ENCODE measurements at regions not wholly inside any gene's neighbourhood (a gene's known extent, or its start where the extent isn't known, plus 50 kb on each side); places are given as distances from the start of the nearest gene placed in this dataset.
"Not testable (repeated sequence)": the region's sequence is repeated elsewhere in the genome, so short reads cannot be mapped to it uniquely, and the experiment has no call there.

DNA sequence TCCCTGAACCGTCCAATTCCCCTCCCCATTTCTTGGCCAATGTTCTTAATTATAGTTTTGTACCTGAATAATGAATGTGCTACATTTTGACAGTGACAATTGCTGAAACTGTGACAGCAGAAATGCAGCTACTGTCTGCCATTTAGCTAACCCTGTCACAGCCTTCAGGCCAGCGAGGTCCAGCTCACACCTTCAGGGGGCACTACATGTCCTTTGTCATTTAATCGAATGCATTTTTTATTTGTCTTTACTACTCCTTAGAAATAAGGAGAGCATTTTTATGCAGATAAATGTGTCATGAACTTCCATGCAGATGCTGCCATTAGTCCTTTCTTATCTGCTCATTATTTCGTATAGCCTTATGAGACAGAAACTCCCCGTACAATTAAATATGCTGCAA is 159.9 kb downstream of the MZT1 start:
- Mint-ChIP-seq H3K9me3 (ENCODE audit: insufficient read depth) (no peaks in the 10 kb centered on the region), H3K27me3 (ENCODE audit: low read depth) (peaks cover 1% of the 10 kb centered on the region), H3K4me1 (ENCODE audit: low read depth) (no peaks in the 10 kb centered on the region), H3K36me3 (ENCODE audit: low read depth) (no peaks in the 10 kb centered on the region), H3K27ac (no peak overlapping the region), H3K4me3 (no peak overlapping the region)
- ATAC-seq (no peak), DNase-seq (no peak)
- CTCF ChIA-PET: no interaction called here
- POLR2A ChIA-PET: no interaction called here

DNA sequence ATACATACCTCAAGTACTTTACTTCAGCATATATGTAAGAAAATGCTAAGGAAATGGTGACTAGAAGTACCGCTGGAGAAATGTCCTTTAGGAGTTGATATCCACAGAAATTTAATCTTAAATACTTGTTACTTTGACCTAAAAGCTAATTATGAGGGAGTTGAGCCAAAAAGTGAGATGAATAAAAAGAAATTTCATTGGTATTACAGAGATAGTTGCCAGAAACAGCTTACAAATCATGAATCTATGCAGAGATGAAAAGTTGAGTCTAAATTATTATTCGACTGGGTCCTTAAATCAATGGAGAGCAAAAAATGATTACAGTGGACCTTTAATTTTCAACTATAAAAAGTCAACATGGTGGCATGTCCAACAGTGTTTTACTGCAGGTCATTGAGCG is 160.9 kb downstream of the MZT1 start:
- Mint-ChIP-seq H3K27ac (no peak overlapping the region), H3K9me3 (ENCODE audit: insufficient read depth) (no peaks in the 10 kb centered on the region), H3K27me3 (ENCODE audit: low read depth) (peaks cover under 1% of the 10 kb centered on the region), H3K4me1 (ENCODE audit: low read depth) (no peaks in the 10 kb centered on the region), H3K4me3 (no peak overlapping the region), H3K36me3 (ENCODE audit: low read depth) (no peaks in the 10 kb centered on the region)
- ChIA-PET POLR2A (no interaction called here), CTCF (interaction anchor here (1.0 kb wide), 1 partner anchor 8 kb away, joined by 3 read pairs; no protein-coding TSS in a partner anchor)
- ATAC-seq: no peak
- no peak for DNase-seq

DNA sequence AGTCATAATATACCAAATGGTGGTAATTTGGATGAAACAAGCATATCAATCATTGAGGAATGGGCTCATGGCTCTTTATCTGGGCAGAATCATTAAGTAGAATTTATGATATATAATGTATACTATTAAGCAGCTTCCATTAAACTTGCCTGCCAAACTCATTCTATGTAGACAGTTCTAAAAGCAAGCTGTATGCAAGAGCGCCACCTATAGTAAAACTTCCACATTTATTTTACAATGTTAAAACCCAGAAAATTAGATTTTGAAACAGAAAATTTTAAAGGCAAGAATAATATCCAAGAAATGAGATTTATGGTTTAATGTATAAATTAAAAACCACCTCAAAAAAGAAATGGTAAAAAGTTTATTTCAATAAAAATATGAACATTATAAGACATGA is 161.5 kb downstream of the MZT1 start:
- ATAC-seq (no peak), DNase-seq (no peak)
- ChIA-PET CTCF (interaction anchor here (1.0 kb wide), 1 partner anchor 9 kb away, joined by 3 read pairs; no protein-coding TSS in a partner anchor), POLR2A (no interaction called here)
- H3K9me3 Mint-ChIP-seq (ENCODE audit: insufficient read depth): no peaks in the 10 kb centered on the region
- no peak overlapping the region for H3K27ac Mint-ChIP-seq
- no peaks in the 10 kb centered on the region for H3K27me3 Mint-ChIP-seq (ENCODE audit: low read depth)
- no peak overlapping the region for H3K4me3 Mint-ChIP-seq
- no peaks in the 10 kb centered on the region for H3K4me1 Mint-ChIP-seq (ENCODE audit: low read depth)
- no peaks in the 10 kb centered on the region for H3K36me3 Mint-ChIP-seq (ENCODE audit: low read depth)

DNA sequence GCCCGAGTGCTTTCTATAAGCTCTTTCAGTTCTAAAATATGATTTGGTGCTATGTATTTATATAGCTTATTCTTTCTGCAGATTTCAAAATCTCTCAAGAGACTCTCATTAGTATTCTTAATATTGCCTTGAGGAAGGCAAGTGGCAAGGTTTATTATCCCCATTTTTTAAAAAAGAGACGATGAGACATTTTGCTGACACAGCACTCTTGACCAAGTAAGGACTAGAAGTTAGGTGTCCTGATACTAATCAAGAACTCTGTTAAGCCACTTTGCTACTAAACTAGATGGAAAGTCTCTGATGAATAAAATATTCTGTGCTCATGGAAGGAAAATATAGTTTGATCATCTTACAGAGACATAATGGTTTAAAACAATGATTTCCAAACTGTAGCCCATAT is 164.7 kb downstream of the MZT1 start:
- POLR2A ChIA-PET: no interaction called here
- H3K36me3 Mint-ChIP-seq (ENCODE audit: low read depth): no peaks in the 10 kb centered on the region
- no peaks in the 10 kb centered on the region for H3K4me1 Mint-ChIP-seq (ENCODE audit: low read depth)
- no peak overlapping the region for H3K27ac Mint-ChIP-seq
- CTCF ChIA-PET: no interaction called here
- no peak overlapping the region for H3K4me3 Mint-ChIP-seq
- no peak for DNase-seq
- no peaks in the 10 kb centered on the region for H3K27me3 Mint-ChIP-seq (ENCODE audit: low read depth)
- no peaks in the 10 kb centered on the region for H3K9me3 Mint-ChIP-seq (ENCODE audit: insufficient read depth)
- ATAC-seq: no peak

DNA sequence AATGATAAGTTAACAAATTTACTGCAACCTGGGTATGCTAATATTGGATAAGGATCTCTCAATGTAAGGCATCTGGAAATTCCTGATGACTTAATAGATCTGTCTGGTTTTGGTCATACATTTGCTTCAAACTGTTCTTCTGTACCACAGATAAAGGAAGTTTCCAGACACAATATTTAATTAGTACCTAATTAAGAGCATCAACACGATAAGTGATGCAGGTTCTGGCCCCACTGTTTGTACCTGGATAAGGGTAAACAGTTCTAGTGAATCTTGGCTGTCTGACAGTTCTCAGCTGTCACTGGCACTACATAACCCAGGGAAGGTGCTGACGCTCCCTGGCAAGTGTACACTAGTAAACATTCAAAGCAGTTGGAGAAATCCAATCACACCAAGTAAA is 165.6 kb downstream of the MZT1 start:
- no peak for DNase-seq
- no peaks in the 10 kb centered on the region for H3K9me3 Mint-ChIP-seq (ENCODE audit: insufficient read depth)
- H3K27me3 Mint-ChIP-seq (ENCODE audit: low read depth): no peaks in the 10 kb centered on the region
- H3K4me1 Mint-ChIP-seq (ENCODE audit: low read depth): no peaks in the 10 kb centered on the region
- ChIA-PET POLR2A (no interaction called here), CTCF (no interaction called here)
- no peak overlapping the region for H3K4me3 Mint-ChIP-seq
- no peak for ATAC-seq
- no peaks in the 10 kb centered on the region for H3K36me3 Mint-ChIP-seq (ENCODE audit: low read depth)
- no peak overlapping the region for H3K27ac Mint-ChIP-seq

DNA sequence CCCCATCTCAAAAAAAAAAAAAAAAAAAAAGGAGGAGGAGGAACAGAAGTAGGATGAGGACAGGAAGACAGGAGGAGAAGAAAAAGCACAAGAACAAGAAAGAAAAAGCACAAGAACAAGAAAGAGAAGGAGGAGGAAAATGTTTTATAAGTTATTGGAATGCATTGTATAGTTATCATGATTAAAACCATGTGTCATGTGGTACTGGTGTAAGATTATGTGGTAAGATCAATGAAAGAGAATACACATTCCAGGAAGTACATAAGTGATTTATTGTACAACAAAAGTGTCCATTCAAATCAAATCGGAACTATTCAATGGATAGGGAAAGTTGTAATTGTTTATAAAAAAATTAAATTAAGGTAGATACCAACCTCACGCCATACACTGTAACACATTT is 167.7 kb downstream of the MZT1 start:
- Mint-ChIP-seq H3K27me3 (ENCODE audit: low read depth) (no peaks in the 10 kb centered on the region), H3K27ac (no peak overlapping the region), H3K36me3 (ENCODE audit: low read depth) (no peaks in the 10 kb centered on the region), H3K4me3 (no peak overlapping the region), H3K9me3 (ENCODE audit: insufficient read depth) (no peaks in the 10 kb centered on the region), H3K4me1 (ENCODE audit: low read depth) (no peaks in the 10 kb centered on the region)
- ChIA-PET POLR2A (no interaction called here), CTCF (no interaction called here)
- ATAC-seq: no peak
- no peak for DNase-seq

DNA sequence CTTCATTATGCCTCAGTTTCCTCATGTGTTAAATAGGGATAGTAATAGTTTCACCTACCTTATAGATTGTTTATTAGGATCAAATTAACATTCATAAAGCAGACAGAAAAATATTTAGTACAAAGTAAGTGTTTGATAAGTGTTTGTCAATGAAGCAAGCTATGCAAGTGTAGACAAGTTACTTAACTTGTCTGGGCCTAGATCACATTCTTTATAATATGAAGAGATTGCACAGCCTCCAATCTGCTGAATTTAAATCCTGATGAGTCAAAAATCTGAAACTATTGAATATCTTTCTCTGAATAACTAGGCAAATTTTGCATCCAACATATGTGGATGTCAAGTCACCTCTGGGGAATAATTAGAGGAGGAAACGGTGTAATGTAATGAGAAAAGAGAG is 170.5 kb downstream of the MZT1 start:
- no peak for ATAC-seq
- Mint-ChIP-seq H3K4me1 (ENCODE audit: low read depth) (no peaks in the 10 kb centered on the region), H3K27ac (no peak overlapping the region), H3K36me3 (ENCODE audit: low read depth) (no peaks in the 10 kb centered on the region), H3K9me3 (ENCODE audit: insufficient read depth) (no peaks in the 10 kb centered on the region), H3K4me3 (no peak overlapping the region), H3K27me3 (ENCODE audit: low read depth) (no peaks in the 10 kb centered on the region)
- CTCF ChIA-PET: no interaction called here
- no peak for DNase-seq
- POLR2A ChIA-PET: no interaction called here

DNA sequence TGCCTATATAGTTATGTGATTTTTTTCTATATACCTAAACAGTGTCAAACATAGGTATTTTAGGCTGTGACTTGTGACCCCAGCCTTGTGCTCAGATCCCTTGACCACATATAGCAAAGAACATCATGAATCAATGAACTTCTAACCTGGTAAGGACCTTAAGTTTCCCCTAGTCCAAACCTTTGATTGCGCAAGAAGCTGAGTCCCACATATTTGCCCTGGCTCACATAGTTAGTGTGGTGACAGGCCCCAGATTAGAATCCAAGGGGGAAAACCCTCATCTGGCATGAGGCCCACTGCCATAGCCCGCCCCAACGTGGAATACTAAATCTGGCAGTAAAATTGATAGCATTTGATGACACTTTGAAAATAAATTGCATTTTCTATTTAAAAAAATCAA is 171.8 kb downstream of the MZT1 start:
- H3K9me3 Mint-ChIP-seq (ENCODE audit: insufficient read depth): no peaks in the 10 kb centered on the region
- POLR2A ChIA-PET: no interaction called here
- no peaks in the 10 kb centered on the region for H3K27me3 Mint-ChIP-seq (ENCODE audit: low read depth)
- H3K4me1 Mint-ChIP-seq (ENCODE audit: low read depth): no peaks in the 10 kb centered on the region
- CTCF ChIA-PET: no interaction called here
- H3K36me3 Mint-ChIP-seq (ENCODE audit: low read depth): no peaks in the 10 kb centered on the region
- DNase-seq (no peak), ATAC-seq (no peak)
- H3K27ac Mint-ChIP-seq: no peak overlapping the region
- H3K4me3 Mint-ChIP-seq: no peak overlapping the region

DNA sequence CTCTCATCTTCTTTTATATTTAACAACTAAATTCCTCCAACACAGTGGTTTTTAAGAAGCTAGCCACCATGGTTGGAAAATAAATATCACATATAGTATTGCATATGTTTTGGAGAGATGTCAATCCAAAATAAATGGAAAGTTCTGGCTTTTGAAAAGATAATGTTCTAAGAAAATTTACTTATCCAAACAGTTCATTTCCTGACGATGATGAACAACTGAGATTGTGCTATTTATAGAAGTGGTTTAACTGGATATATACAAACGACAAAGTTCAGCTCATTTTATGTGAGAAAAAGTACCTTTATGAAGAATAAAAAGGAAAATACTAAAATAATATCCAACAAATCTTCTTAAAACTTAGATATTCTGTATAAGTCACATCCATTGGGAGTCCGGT is 174.7 kb downstream of the MZT1 start:
- no peak overlapping the region for H3K27ac Mint-ChIP-seq
- no peak for ATAC-seq
- no peaks in the 10 kb centered on the region for H3K4me1 Mint-ChIP-seq (ENCODE audit: low read depth)
- no peak for DNase-seq
- no peaks in the 10 kb centered on the region for H3K27me3 Mint-ChIP-seq (ENCODE audit: low read depth)
- no peak overlapping the region for H3K4me3 Mint-ChIP-seq
- POLR2A ChIA-PET: no interaction called here
- no peaks in the 10 kb centered on the region for H3K36me3 Mint-ChIP-seq (ENCODE audit: low read depth)
- CTCF ChIA-PET: no interaction called here
- H3K9me3 Mint-ChIP-seq (ENCODE audit: insufficient read depth): no peaks in the 10 kb centered on the region

DNA sequence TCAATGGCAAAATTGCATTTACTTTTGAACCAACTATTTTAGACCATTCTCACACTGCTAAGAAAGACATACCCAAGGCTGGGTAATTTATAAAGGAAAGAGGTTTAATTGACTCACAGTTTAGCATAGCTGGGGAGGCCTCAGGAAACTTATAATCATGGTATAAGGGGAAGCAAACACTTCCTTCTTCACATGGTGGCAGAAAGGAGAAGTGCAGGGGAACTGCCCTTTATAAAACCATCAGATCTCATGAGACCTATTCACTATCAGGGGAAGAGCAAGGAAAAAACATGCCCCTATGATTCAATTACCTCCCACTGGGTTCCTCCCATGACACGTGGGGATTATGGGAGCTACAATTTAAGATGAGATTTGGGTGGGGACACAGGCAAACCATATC is 181.5 kb downstream of the MZT1 start:
- POLR2A ChIA-PET; H3K4me1 Mint-ChIP-seq (ENCODE audit: low read depth); H3K4me3 Mint-ChIP-seq; H3K27ac Mint-ChIP-seq; H3K27me3 Mint-ChIP-seq (ENCODE audit: low read depth); DNase-seq; H3K36me3 Mint-ChIP-seq (ENCODE audit: low read depth); CTCF ChIA-PET; H3K9me3 Mint-ChIP-seq (ENCODE audit: insufficient read depth); ATAC-seq: not testable (repeated sequence)

DNA sequence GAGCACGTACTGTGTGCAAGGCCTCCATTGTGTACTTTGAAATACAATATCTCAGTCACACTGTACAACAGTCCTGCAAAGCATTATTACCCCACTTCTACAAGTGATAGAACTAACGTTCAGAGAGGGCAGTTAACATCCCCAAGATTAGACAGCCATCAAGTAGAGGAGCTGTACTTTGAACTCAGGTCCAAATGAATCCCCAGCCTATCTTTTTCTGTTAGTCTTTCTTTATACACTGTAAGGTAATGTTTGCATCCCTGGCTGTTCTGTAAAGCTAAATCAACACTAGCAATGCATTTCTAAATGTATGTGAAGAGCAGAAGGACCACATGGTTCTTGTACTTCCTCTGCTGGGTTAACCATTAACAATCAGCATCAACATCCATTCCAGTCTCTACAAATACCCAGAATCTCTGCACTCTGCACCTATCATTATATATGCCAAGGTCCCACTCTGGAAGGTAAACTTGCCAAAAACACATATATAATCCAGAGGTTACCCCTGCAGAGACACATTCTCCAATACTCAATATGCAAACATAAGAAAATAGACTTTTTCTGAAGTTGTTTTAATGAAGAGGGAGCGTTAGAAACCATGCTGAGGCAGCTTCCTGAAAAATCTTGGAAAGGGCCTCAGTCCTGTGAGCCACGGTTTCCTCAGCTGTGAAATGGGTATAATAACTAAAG is 182.3 kb downstream of the MZT1 start:
- H3K9me3 Mint-ChIP-seq (ENCODE audit: insufficient read depth): no peaks in the 10 kb centered on the region
- no peak for ATAC-seq
- CTCF ChIA-PET: no interaction called here

DNA sequence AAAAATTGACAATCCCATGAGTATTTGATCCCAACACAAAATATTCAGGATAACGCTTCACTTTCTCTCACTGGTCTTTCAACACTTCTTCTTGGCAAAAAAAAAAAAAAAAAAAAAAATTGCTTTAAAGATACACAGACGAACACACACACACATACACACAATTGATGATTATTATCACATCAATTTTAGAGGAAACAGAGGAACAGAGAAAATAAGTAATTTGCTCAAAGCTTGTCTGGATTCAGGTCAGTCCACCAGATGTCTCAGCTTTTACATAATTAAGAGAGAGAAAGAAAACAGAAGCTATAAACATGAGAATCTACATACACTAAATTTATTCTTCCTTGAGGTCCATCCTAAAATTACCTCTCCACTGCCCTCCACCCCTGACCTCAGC is 183.4 kb downstream of the MZT1 start:
- H3K4me3 Mint-ChIP-seq: no peak overlapping the region
- H3K36me3 Mint-ChIP-seq (ENCODE audit: low read depth): no peaks in the 10 kb centered on the region
- H3K4me1 Mint-ChIP-seq (ENCODE audit: low read depth): no peaks in the 10 kb centered on the region
- ATAC-seq (no peak), DNase-seq (no peak)
- no peaks in the 10 kb centered on the region for H3K27me3 Mint-ChIP-seq (ENCODE audit: low read depth)
- H3K27ac Mint-ChIP-seq: no peak overlapping the region
- CTCF ChIA-PET: no interaction called here
- POLR2A ChIA-PET: no interaction called here
- no peaks in the 10 kb centered on the region for H3K9me3 Mint-ChIP-seq (ENCODE audit: insufficient read depth)

More for the DNA sequence above, 182.3 kb downstream of the MZT1 start:
- Mint-ChIP-seq H3K36me3 (ENCODE audit: low read depth) (no peaks in the 10 kb centered on the region), H3K4me1 (ENCODE audit: low read depth) (no peaks in the 10 kb centered on the region), H3K4me3 (no peak overlapping the region), H3K27ac (no peak overlapping the region), H3K27me3 (ENCODE audit: low read depth) (no peaks in the 10 kb centered on the region)
- POLR2A ChIA-PET: no interaction called here
- no peak for DNase-seq

DNA sequence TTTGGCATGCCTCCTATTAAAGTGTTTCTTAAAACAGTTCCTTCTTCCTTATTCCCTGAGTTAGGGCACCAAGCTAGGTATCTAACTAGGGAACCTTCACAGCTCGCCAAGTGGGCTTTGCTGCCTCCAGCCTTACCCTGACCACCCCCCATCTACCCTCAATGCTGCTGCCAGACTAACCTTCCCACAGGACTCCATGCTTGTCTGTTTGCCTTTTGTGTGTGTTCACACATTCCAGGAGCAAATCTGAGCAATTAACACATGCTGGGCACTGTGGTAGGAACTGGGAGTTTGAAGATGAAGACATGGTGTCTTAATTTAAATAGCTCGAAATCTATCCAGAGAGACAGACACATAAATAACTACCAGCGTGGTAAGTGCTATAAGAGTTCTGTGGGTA is 185.2 kb downstream of the MZT1 start:
- ATAC-seq: no peak
- H3K9me3 Mint-ChIP-seq (ENCODE audit: insufficient read depth): no peaks in the 10 kb centered on the region
- no peaks in the 10 kb centered on the region for H3K36me3 Mint-ChIP-seq (ENCODE audit: low read depth)
- POLR2A ChIA-PET: no interaction called here
- H3K4me1 Mint-ChIP-seq (ENCODE audit: low read depth): no peaks in the 10 kb centered on the region
- H3K4me3 Mint-ChIP-seq: no peak overlapping the region
- no peaks in the 10 kb centered on the region for H3K27me3 Mint-ChIP-seq (ENCODE audit: low read depth)
- DNase-seq: no peak
- H3K27ac Mint-ChIP-seq: no peak overlapping the region
- CTCF ChIA-PET: interaction anchor here (1.0 kb wide), 1 partner anchor 11 kb away, joined by 3 read pairs; no protein-coding TSS in a partner anchor
